Activated B cell treated with CpG ODN at 0.5 μM for 24 hours (primary cell): ENCODE measurements at regions not wholly inside any gene's neighbourhood (a gene's known extent, or its start where the extent isn't known, plus 50 kb on each side); places are given as distances from the start of the nearest gene placed in this dataset.
"Not testable (repeated sequence)": the region's sequence is repeated elsewhere in the genome, so short reads cannot be mapped to it uniquely, and the experiment has no call there.

Experiments used
- ATAC-seq: fragments of 200-7000 bp; cut with Tn5 transposase; one replicate; pipeline ENCODE4 v1.10.0; 2021; ENCODE audit warnings: low read depth, mild to moderate bottlenecking, moderate library complexity
- CTCF ChIA-PET: fragments of 350-600 bp; sonication (Branson Sonifier 250); formaldehyde crosslinking; loops from one replicate; lab custom pipeline; 2021; ENCODE audit warnings: antibody characterized with exemption; lab: Charles Lee
- POLR2A ChIA-PET: fragments of 350-600 bp; sonication (Branson Sonifier 250); formaldehyde crosslinking; loops from one replicate; lab custom pipeline; 2021; ENCODE audit warnings: antibody characterized with exemption; lab: Charles Lee
- DNase-seq: peaks from one replicate; pipeline ENCODE4 v3.0.0; 2022
- H3K27ac Mint-ChIP-seq: one replicate; pipeline ENCODE4 v1.8.0; 2020; ENCODE audit warnings: mixed read lengths
- H3K27me3 Mint-ChIP-seq: one replicate; pipeline ENCODE4 v1.8.0; 2021; ENCODE audit warnings: mixed read lengths
- H3K36me3 Mint-ChIP-seq: one replicate; pipeline ENCODE4 v1.8.0; 2021; ENCODE audit warnings: low read depth, mixed read lengths
- H3K4me1 Mint-ChIP-seq: one replicate; pipeline ENCODE4 v1.8.0; 2021; ENCODE audit warnings: mixed read lengths
- H3K4me3 Mint-ChIP-seq: one replicate; pipeline ENCODE4 v1.8.0; 2020; ENCODE audit warnings: mild to moderate bottlenecking, mixed read lengths
- H3K9me3 Mint-ChIP-seq: one replicate; pipeline ENCODE4 v1.8.0; 2020; ENCODE audit warnings: mixed read lengths
- CTCF ChIP-seq: fragments of 200-600 bp; IDR thresholded peaks from one replicate; pipeline ENCODE4 v1.8.0; 2022; ENCODE audit warnings: antibody characterized with exemption, mild to moderate bottlenecking
- intact Hi-C: fragments of 100-400 bp; cut with micrococcal nuclease; formaldehyde crosslinking; loops from one replicate; pipeline ENCODE4 v1.15.1; 2024

- Mint-ChIP-seq H3K4me3 (no peak overlapping the region), H3K9me3 (peaks cover 4% of the 10 kb centered on the region), H3K36me3 (no peaks in the 10 kb centered on the region), H3K27me3 (no peaks in the 10 kb centered on the region), H3K4me1 (no peaks in the 10 kb centered on the region), H3K27ac (no peak overlapping the region)
- ATAC-seq (no peak), DNase-seq (no peak)
- intact Hi-C loops, result no loop called here
- no peak for TF ChIP-seq CTCF
- ChIA-PET CTCF (no interaction called here), POLR2A (no interaction called here)
Observed at GRCh38 chr10:130352291-130352645, 216.1 kb downstream of the GLRX3 start.

- ATAC-seq, result no peak
Observed at GRCh38 chr10:130353928-130354572, 217.9 kb downstream of the GLRX3 start.

GRCh38 chr10:130354573-130354954, 218.4 kb downstream of the GLRX3 start:
- ATAC-seq (no peak), DNase-seq (no peak)
- TF ChIP-seq CTCF, result no peak
- no peak overlapping the region for H3K4me3 Mint-ChIP-seq
- H3K27ac Mint-ChIP-seq, result no peak overlapping the region
- intact Hi-C loops, result no loop called here
- H3K27me3 Mint-ChIP-seq, result no peaks in the 10 kb centered on the region
- no peaks in the 10 kb centered on the region for H3K36me3 Mint-ChIP-seq
- CTCF ChIA-PET, result no interaction called here
- POLR2A ChIA-PET, result no interaction called here
- no peaks in the 10 kb centered on the region for H3K4me1 Mint-ChIP-seq
- peaks cover 2% of the 10 kb centered on the region for H3K9me3 Mint-ChIP-seq

More at GRCh38 chr10:130353928-130354572, 217.9 kb downstream of the GLRX3 start:
- intact Hi-C loops, result no loop called here
- H3K4me1 Mint-ChIP-seq, result no peaks in the 10 kb centered on the region
- H3K36me3 Mint-ChIP-seq, result no peaks in the 10 kb centered on the region
- ChIA-PET CTCF (no interaction called here), POLR2A (no interaction called here)
- H3K27me3 Mint-ChIP-seq, result no peaks in the 10 kb centered on the region
- H3K9me3 Mint-ChIP-seq, result peaks cover 2% of the 10 kb centered on the region
- H3K27ac Mint-ChIP-seq, result no peak overlapping the region
- TF ChIP-seq CTCF, result no peak
- DNase-seq, result no peak
- no peak overlapping the region for H3K4me3 Mint-ChIP-seq

- ATAC-seq (no peak), DNase-seq (no peak)
- Mint-ChIP-seq H3K9me3 (peaks cover 2% of the 10 kb centered on the region), H3K4me3 (no peak overlapping the region), H3K36me3 (no peaks in the 10 kb centered on the region), H3K4me1 (no peaks in the 10 kb centered on the region), H3K27ac (no peak overlapping the region), H3K27me3 (no peaks in the 10 kb centered on the region)
- ChIA-PET POLR2A (no interaction called here), CTCF (no interaction called here)
- TF ChIP-seq CTCF, result no peak
- intact Hi-C loops, result no loop called here
Observed at GRCh38 chr10:130354976-130355795, 219.0 kb downstream of the GLRX3 start.

- CTCF ChIA-PET, DNase-seq, H3K27ac Mint-ChIP-seq, H3K36me3 Mint-ChIP-seq, H3K4me1 Mint-ChIP-seq, POLR2A ChIA-PET, H3K4me3 Mint-ChIP-seq, ATAC-seq, intact Hi-C loops, H3K9me3 Mint-ChIP-seq, H3K27me3 Mint-ChIP-seq: not testable (repeated sequence)
Observed at GRCh38 chr10:130356429-130356828, 220.2 kb downstream of the GLRX3 start.
